ENCODE measurements at regions not wholly inside any gene's neighbourhood (a gene's known extent, or its start where the extent isn't known, plus 50 kb on each side); places are given as distances from the start of the nearest gene placed in this dataset.
"Not testable (repeated sequence)": the region's sequence is repeated elsewhere in the genome, so short reads cannot be mapped to it uniquely, and the experiment has no call there.

DNA sequence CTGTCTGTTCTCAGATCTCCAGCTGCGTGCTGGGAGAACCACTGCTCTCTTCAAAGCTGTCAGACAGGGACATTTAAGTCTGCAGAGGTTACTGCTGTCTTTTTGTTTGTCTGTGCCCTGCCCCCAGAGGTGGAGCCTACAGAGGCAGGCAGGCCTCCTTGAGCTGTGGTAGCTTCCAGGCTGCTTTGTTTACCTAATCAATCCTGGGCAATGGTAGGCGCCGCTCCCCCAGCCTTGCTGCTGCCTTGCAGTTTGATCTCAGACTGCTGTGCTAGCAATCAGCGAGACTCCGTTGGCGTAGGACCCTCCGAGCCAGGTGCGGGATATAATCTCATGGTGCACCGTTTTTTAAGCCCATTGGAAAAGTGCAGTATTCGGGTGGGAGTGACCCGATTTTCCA lies 1240.0 kb downstream of the EFNA5 start:
- TF ChIP-seq POLR2A, EP300 (IDR thresholded peaks at IDR 0.05): not testable (repeated sequence)
- TF ChIP-seq, protein P1, sequence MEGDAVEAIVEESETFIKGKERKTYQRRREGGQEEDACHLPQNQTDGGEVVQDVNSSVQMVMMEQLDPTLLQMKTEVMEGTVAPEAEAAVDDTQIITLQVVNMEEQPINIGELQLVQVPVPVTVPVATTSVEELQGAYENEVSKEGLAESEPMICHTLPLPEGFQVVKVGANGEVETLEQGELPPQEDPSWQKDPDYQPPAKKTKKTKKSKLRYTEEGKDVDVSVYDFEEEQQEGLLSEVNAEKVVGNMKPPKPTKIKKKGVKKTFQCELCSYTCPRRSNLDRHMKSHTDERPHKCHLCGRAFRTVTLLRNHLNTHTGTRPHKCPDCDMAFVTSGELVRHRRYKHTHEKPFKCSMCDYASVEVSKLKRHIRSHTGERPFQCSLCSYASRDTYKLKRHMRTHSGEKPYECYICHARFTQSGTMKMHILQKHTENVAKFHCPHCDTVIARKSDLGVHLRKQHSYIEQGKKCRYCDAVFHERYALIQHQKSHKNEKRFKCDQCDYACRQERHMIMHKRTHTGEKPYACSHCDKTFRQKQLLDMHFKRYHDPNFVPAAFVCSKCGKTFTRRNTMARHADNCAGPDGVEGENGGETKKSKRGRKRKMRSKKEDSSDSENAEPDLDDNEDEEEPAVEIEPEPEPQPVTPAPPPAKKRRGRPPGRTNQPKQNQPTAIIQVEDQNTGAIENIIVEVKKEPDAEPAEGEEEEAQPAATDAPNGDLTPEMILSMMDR (IDR thresholded peaks at IDR 0.05), result not testable (repeated sequence)

All from stomach (tissue), 4 donors.